GM18505 (cell line): ENCODE measurements at regions not wholly inside any gene's neighbourhood (a gene's known extent, or its start where the extent isn't known, plus 50 kb on each side); places are given as distances from the start of the nearest gene placed in this dataset.

Source experiments
- ATAC-seq: cut with Tn5 transposase; IDR thresholded peaks from one replicate; pipeline ENCODE4 v1.9.1; 2021; ENCODE audit not compliant: unreplicated experiment
- POLR2A ChIP-seq: IDR thresholded peaks from 4 replicates; pipeline ENCODE4 v1.6.1; 2011; ENCODE audit warnings: borderline replicate concordance; ENCODE audit not compliant: insufficient read depth, insufficient read length; ENCODE audit errors: extremely low read depth

- TF ChIP-seq POLR2A: no peak
- ATAC-seq: no peak
Observed at GRCh38 chr20:19956976-19957375, 60.2 kb upstream of the NAA20 start.

DNA sequence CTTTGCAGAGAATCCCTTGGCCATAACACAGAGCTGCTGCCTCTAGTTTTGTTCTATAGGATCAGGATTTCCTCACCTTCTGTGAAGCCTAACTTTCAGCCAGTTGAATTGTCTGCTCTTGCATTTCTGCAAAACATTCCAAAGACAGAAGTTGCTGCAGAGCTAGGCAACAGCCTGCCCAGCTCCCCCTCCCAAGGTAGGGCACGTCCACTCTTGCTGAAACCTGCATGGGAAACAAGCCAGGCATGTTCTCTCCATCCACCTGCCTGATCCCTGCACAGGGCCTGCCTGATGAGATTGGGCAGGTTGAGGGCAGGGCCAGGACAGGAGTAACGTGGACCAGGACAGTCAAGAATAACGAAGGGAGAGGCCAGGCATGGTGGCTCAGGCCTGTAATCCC, 58.9 kb upstream of the NAA20 start:
- TF ChIP-seq POLR2A: no peak
- no peak for ATAC-seq

DNA sequence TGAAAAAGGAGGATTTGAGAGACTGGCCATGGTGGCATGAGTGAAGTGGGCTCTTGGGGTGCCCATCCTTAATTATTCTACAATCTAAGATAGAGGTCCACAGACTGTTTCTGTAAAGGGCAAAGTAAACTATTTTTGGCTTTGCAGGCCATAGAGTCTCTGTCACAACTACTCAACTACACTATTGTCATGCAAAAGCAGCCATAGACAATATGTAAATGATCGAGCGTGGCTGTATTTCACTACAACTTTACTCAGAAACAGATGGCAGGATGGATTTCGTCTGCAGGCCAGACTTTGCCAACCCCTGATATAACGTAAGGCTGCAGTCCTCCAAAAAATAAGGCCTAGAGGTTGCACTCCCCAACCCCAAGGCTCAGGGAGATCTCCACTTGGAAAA, 58.2 kb upstream of the NAA20 start:
- no peak for ATAC-seq
- no peak for TF ChIP-seq POLR2A

DNA sequence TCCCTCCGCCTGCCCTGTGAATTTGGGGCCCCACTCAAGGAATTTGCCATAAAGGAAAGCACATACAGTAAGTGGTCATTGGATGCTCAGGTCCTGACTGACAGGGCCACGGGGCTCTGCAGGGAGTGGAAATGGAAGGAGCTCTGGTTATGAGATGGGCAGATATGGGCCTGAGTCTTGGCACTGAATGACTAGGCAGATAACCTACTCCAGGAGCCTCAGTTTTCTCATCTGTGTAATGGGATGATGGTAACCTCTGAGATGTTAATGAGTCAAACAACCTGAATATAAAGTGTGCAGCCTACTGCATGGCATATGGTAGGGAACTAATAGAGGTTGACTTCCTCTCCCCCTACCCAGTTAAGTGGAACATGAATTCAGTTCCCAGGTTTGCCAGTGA, 56.4 kb upstream of the NAA20 start:
- no peak for ATAC-seq
- TF ChIP-seq POLR2A: no peak

DNA sequence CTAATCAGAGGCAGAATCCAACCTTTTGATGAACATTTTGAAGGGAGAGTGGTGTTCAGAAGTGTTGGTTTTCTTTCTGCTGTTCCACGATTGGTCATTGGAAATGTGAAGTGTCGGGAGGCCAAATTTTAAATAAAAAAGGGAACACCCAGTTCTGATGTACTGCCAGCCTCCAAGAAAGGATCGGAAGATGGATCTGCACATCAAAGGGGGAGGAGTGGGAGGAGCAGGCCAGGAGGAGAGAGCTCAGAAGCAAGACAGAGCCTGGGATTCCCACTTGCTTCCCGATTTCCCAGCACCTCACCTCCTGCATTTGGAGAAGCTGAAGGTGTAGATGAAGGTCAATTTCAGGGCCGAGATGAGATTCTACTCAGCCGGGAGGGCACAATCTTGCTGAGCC, 55.9 kb upstream of the NAA20 start:
- TF ChIP-seq POLR2A: no peak
- ATAC-seq: no peak

DNA sequence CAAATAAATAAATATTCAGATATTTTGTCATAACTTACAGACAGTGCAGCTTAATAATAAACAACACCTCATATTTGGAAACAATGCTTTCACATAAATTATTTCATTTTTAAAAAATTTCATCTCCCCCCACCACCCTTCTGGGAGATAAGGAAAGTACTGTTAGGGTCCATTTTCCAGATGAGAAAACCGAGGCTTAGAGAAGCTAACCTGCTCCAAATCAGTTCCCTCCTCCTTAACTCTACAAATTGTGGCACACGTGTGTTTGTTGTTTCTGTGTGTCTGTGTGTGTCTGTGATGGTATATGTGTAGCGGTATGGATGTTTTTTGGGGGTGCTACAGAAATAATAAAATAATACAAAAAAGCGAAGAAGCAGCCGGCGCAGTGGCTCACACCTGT, 54.2 kb upstream of the NAA20 start:
- no peak for ATAC-seq
- no peak for TF ChIP-seq POLR2A

DNA sequence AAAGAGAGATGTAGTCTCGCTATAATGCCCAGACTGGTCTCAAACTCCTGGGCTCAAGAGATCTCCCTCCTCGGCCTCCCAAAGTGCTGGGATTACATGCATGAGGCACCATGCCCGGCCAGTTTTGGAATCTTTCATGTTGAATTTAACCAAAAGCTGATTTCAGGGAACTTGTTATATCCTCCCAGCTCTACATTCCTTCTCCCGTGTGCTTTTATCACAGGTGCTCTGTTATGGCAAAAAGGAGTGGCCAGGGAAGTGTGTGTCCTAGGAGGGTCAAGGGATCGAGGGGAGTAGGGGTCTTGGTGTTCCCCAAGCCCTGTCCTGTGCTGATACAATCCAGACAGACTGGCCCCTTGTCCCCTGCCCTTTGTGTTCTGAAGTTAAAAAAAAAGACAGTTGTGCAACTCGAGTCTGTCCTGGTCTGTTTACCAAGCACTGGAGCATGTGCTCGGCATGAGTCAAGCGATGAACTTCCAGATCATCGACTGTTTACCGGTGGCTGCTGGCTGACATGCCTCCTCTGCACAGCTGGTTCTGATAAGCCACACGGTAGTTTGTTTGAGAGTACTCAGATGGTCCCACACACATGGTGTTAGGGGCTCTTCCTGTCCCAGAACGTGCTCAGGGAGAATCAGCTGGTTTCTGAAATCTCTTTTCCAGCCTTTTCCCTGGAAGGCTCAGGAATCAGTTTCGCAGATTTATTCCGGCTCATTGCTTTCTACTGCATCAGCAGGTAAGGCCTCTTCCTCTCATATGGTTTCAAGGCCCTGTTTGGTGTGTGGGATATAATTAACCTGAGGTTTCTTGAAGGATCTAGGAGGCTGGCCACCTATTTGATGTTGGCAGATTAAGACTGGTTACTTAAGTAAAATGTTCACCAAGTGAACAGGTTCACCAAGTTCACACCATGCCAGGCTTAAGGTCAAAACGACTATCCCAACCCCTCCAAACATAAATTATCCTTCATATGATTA, 52.6 kb upstream of the NAA20 start:
- TF ChIP-seq POLR2A: no peak
- ATAC-seq: no peak

DNA sequence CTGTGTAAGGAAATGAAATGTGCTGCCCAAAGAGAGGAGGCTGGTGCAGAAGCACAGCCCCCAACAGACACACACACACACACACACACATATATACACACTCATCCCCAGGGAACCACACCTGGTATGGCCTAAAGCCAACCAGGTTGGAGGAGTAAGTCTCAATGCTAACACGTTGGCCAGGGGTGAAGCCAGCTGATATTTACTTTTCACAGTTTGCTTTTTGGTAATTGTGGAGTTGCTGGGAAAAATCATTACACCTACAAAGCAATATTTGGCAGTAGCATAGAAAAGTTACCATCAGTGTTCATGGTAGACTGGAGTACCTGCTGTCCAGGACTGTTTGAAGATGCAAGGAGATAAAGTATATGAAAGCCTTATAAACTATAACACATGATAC, 50.3 kb upstream of the NAA20 start:
- no peak for ATAC-seq
- no peak for TF ChIP-seq POLR2A
